MM.1S (cell line): ENCODE measurements at regions not wholly inside any gene's neighbourhood (a gene's known extent, or its start where the extent isn't known, plus 50 kb on each side); places are given as distances from the start of the nearest gene placed in this dataset.

ENCODE experiments used
- DNase-seq: peaks from one replicate; pipeline ENCODE4 v3.0.0-alpha.2; 2015
- H2AFZ ChIP-seq: fragments of 300-600 bp; sonication (generic); 2 replicates; pipeline ENCODE4 v1.6.0; 2016; ENCODE audit warnings: antibody characterized with exemption, low read length
- H3F3A ChIP-seq: fragments of 300-600 bp; sonication (generic); 2 replicates; pipeline ENCODE4 v1.6.1; 2016; ENCODE audit warnings: mild to moderate bottlenecking, antibody characterized with exemption, low read length, moderate library complexity, mixed read lengths; ENCODE audit not compliant: insufficient read depth
- H3K27ac ChIP-seq: fragments of 300-600 bp; sonication (generic); 2 replicates; pipeline ENCODE4 v1.5.1; 2016; ENCODE audit warnings: mild to moderate bottlenecking, low read length
- H3K27me3 ChIP-seq: fragments of 300-600 bp; sonication (generic); replicated peaks from 2 replicates; pipeline ENCODE4 v1.6.0; 2016; ENCODE audit warnings: low read length; ENCODE audit not compliant: insufficient read depth
- H3K36me3 ChIP-seq: fragments of 300-600 bp; sonication (generic); replicated peaks from 2 replicates; pipeline ENCODE4 v1.6.1; 2016; ENCODE audit warnings: mild to moderate bottlenecking, low read length, mixed read lengths; ENCODE audit not compliant: insufficient read depth
- H3K4me1 ChIP-seq: fragments of 300-600 bp; sonication (generic); 2 replicates; pipeline ENCODE4 v1.6.1; 2016; ENCODE audit warnings: low read length, mixed read lengths
- H3K4me2 ChIP-seq: fragments of 300-600 bp; sonication (generic); 2 replicates; pipeline ENCODE4 v1.6.0; 2016; ENCODE audit warnings: low read depth, low read length
- H3K4me3 ChIP-seq: fragments of 300-600 bp; sonication (generic); 2 replicates; pipeline ENCODE4 v1.5.1; 2016; ENCODE audit warnings: low read length, mixed read lengths
- H3K79me2 ChIP-seq: fragments of 300-600 bp; sonication (generic); 2 replicates; pipeline ENCODE4 v1.6.1; 2016; ENCODE audit warnings: mixed run types, low read length, mixed read lengths
- H3K9ac ChIP-seq: fragments of 300-600 bp; sonication (generic); 2 replicates; pipeline ENCODE4 v1.6.1; 2016; ENCODE audit warnings: low read length, mixed read lengths
- H3K9me2 ChIP-seq: fragments of 300-600 bp; sonication (generic); replicated peaks from 2 replicates; pipeline ENCODE4 v1.6.1; 2016; ENCODE audit warnings: mild to moderate bottlenecking, low read length, mixed read lengths; ENCODE audit not compliant: insufficient read depth
- H3K9me3 ChIP-seq: fragments of 300-600 bp; sonication (generic); replicated peaks from 2 replicates; pipeline ENCODE4 v1.6.1; 2016; ENCODE audit warnings: mild to moderate bottlenecking, low read length, mixed read lengths; ENCODE audit not compliant: insufficient read depth
- H4K20me1 ChIP-seq: fragments of 300-600 bp; sonication (generic); 2 replicates; pipeline ENCODE4 v1.6.1; 2016; ENCODE audit warnings: mild to moderate bottlenecking, low read length, moderate library complexity, mixed read lengths; ENCODE audit not compliant: insufficient read depth
- CTCF ChIP-seq: fragments of 300-600 bp; sonication (generic); IDR thresholded peaks from 2 replicates; pipeline ENCODE4 v1.5.1; 2016; ENCODE audit warnings: antibody characterized with exemption, low read length, mixed read lengths
- EZH2 ChIP-seq: fragments of 300-600 bp; sonication (generic); optimal IDR thresholded peaks from 2 replicates; pipeline ENCODE3; 2017; ENCODE audit warnings: low read depth, mild to moderate bottlenecking, antibody characterized with exemption, low read length, mixed read lengths
- EZH2phosphoT487 ChIP-seq: fragments of 300-600 bp; sonication (generic); IDR thresholded peaks from 2 replicates; pipeline ENCODE4 v1.6.1; 2018; ENCODE audit warnings: antibody characterized with exemption, low read length

GRCh38 chr11:97110376-97110775, 720.6 kb downstream of the JRKL start:
- Histone ChIP-seq H3K9me2 (no peaks in the 10 kb centered on the region), H3K9ac (no peak overlapping the region), H2AFZ (no peak overlapping the region), H3K27ac (no peak overlapping the region), H3K4me1 (peaks cover 5% of the 10 kb centered on the region; the same call in 1 of the 2 replicates), H3K9me3 (no peaks in the 10 kb centered on the region), H3K27me3 (no peaks in the 10 kb centered on the region), H3K4me3 (no peak overlapping the region), H3K36me3 (no peaks in the 10 kb centered on the region), H3K4me2 (no peak overlapping the region), H3F3A (no peaks in the 10 kb centered on the region), H3K79me2 (no peaks in the 10 kb centered on the region), H4K20me1 (no peaks in the 10 kb centered on the region)
- TF ChIP-seq EZH2phosphoT487 (no peak), EZH2 (no peak), CTCF (no peak)
- no peak for DNase-seq

DNA sequence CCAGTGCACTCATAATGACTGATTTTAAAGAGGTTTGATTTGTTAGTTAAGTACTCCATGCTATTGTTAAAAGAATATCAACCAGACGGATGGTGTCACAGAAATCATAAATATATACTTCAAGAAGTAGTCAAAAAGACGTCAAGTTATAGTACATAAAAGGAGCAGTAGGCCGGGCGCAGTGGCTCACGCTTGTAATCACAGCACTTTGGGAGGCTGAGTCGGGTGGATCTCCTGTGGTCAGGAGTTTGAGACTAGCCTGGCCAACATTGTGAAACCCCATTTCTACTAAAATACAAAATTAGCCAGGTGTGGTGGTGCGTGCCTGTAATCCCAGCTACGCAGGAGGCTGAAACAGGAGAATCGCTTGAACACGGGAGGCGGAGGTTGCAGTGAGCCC, 721.7 kb downstream of the JRKL start:
- H3K9me2 ChIP-seq: no peaks in the 10 kb centered on the region
- no peak for DNase-seq
- H2AFZ ChIP-seq: no peak overlapping the region
- H3K27me3 ChIP-seq: no peaks in the 10 kb centered on the region
- no peak for TF ChIP-seq EZH2phosphoT487
- TF ChIP-seq CTCF: no peak
- no peak for TF ChIP-seq EZH2
- H3K9me3 ChIP-seq: no peaks in the 10 kb centered on the region
- H3K27ac ChIP-seq: no peak overlapping the region
- H3K9ac ChIP-seq: no peak overlapping the region
- H3K79me2 ChIP-seq: no peaks in the 10 kb centered on the region
- no peak overlapping the region for H3K4me2 ChIP-seq
- H3K4me1 ChIP-seq: peaks cover 5% of the 10 kb centered on the region; the same call in 1 of the 2 replicates
- H3K36me3 ChIP-seq: no peaks in the 10 kb centered on the region
- H4K20me1 ChIP-seq: no peaks in the 10 kb centered on the region
- H3K4me3 ChIP-seq: no peak overlapping the region
- H3F3A ChIP-seq: no peaks in the 10 kb centered on the region

DNA sequence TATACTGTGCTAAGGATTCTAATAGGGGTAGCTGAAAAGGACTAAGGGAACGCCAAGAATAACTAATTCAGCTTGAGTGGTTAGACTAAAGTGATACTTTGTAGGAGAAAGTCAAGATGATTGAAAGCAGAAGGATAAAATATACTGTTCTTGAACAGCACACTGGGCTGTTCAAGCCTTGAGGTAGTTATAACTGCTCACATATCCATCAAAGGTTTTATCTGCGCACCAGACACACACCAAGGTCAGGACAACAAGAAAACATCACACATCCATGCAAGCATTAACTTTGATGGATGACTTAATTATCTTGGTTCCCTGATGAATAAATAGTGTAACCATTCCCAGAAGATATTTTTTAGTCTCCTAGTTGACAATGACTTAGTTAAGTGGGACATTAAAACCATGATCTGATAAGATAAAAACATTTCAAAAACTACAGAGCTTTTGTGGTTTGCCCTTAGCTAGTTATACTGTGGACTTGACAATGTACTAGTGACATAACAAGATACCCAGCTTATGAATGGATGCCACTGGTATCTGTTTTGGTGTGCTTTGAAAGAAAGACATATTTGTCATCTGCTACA, 728.9 kb downstream of the JRKL start:
- H3K4me1 ChIP-seq: no peaks in the 10 kb centered on the region
- no peaks in the 10 kb centered on the region for H4K20me1 ChIP-seq
- H3K9me2 ChIP-seq: no peaks in the 10 kb centered on the region
- no peak overlapping the region for H3K4me3 ChIP-seq
- H2AFZ ChIP-seq: no peak overlapping the region
- TF ChIP-seq EZH2phosphoT487: no peak
- no peak for TF ChIP-seq EZH2
- no peak for TF ChIP-seq CTCF
- no peak for DNase-seq
- no peak overlapping the region for H3K9ac ChIP-seq
- H3K9me3 ChIP-seq: no peaks in the 10 kb centered on the region
- no peak overlapping the region for H3K27ac ChIP-seq
- H3K4me2 ChIP-seq: no peak overlapping the region
- no peaks in the 10 kb centered on the region for H3F3A ChIP-seq
- H3K36me3 ChIP-seq: no peaks in the 10 kb centered on the region
- no peaks in the 10 kb centered on the region for H3K27me3 ChIP-seq
- H3K79me2 ChIP-seq: no peaks in the 10 kb centered on the region
